Endothelial cell of umbilical vein (primary cell): ENCODE measurements at regions not wholly inside any gene's neighbourhood (a gene's known extent, or its start where the extent isn't known, plus 50 kb on each side); places are given as distances from the start of the nearest gene placed in this dataset.

Experiments
- BruUV-seq: library from RNA; stranded (reverse); fragments of 400-500 nt; replicated peaks from 2 replicates; lab custom pipeline; 2021; lab: Mats Ljungman, UMichigan
- CTCF ChIA-PET: fragments of 300-600, 350-600 bp; sonication (Branson Sonifier 250); formaldehyde crosslinking; loops from one replicate; lab custom pipeline; 2021; ENCODE audit warnings: antibody characterized with exemption, inconsistent platforms; lab: Charles Lee
- POLR2A ChIA-PET: fragments of 300-600, 350-600 bp; sonication (Branson Sonifier 250); formaldehyde crosslinking; loops from one replicate; lab custom pipeline; 2021; ENCODE audit warnings: antibody characterized with exemption, inconsistent platforms; lab: Charles Lee
- DNase-seq: peaks from one replicate; pipeline ENCODE4 v3.0.0-alpha.2; 2011; ENCODE audit warnings: low read depth, low spot score
- FAIRE-seq: peaks from 2 replicates; lab custom pipeline; 2011; peaks lifted over from hg19 to GRCh38; lab: Jason Lieb, UNC
- H2AFZ ChIP-seq: 2 replicates; pipeline ENCODE4 v1.6.0; 2012; ENCODE audit warnings: low read depth, low read length, control low read depth, inconsistent platforms
- H3K27ac ChIP-seq: 2 replicates; pipeline ENCODE4 v1.5.1; 2011; ENCODE audit warnings: low read depth, mild to moderate bottlenecking, control low read depth, low read length, moderate library complexity; ENCODE audit not compliant: insufficient read depth
- H3K27me3 ChIP-seq, 2 experiments: 2 replicates each; pipeline versions ENCODE4 v1.6.0 to v1.6.1; 2011; ENCODE audit warnings: low read length in 2 of 2, mixed read lengths in 1 of 2; ENCODE audit not compliant: control insufficient read depth in 2 of 2, insufficient read depth in 2 of 2
- H3K36me3 ChIP-seq, 2 experiments: 2 replicates in 1 of 2; 3 replicates in 1 of 2; pipeline ENCODE4 v1.5.1; 2011; ENCODE audit warnings: low read length in 2 of 2, mild to moderate bottlenecking in 1 of 2, moderate library complexity in 1 of 2; ENCODE audit not compliant: control insufficient read depth in 2 of 2, insufficient read depth in 2 of 2; ENCODE audit errors: extremely low read depth in 1 of 2
- H3K4me1 ChIP-seq: 3 replicates; pipeline ENCODE4 v1.5.1; 2011; ENCODE audit warnings: mild to moderate bottlenecking, low read length; ENCODE audit not compliant: control insufficient read depth, insufficient read depth; ENCODE audit errors: extremely low read depth
- H3K4me2 ChIP-seq: 2 replicates; pipeline ENCODE4 v1.6.1; 2011; ENCODE audit warnings: low read length, control low read depth, mixed read lengths; ENCODE audit not compliant: insufficient read depth
- H3K4me3 ChIP-seq, 3 experiments: fragments of 200-600 bp in 1 of 3; sonication (generic), shearing (Covaris generic) in 1 of 3; replicated peaks in 1 of 3; 2 replicates each; pipeline ENCODE4 v1.5.1; 2011 to 2016; ENCODE audit warnings: control low read depth in 3 of 3, low read length in 3 of 3, mild to moderate bottlenecking in 2 of 3, inconsistent platforms in 1 of 3, low read depth in 1 of 3, moderate library complexity in 1 of 3; ENCODE audit not compliant: insufficient read depth in 1 of 3
- H3K79me2 ChIP-seq: 2 replicates; pipeline ENCODE4 v1.6.0; 2012; ENCODE audit warnings: low read length, inconsistent platforms; ENCODE audit not compliant: control insufficient read depth, insufficient read depth
- H3K9ac ChIP-seq: replicated peaks from 2 replicates; pipeline ENCODE3; 2011; ENCODE audit warnings: low read length, control low read depth; ENCODE audit not compliant: insufficient read depth; ENCODE audit errors: extremely low read depth
- H3K9me1 ChIP-seq: replicated peaks from 3 replicates; pipeline ENCODE4 v1.6.0; 2011; ENCODE audit warnings: mild to moderate bottlenecking, low read length; ENCODE audit not compliant: control insufficient read depth, insufficient read depth; ENCODE audit errors: extremely low read depth
- H3K9me3 ChIP-seq: replicated peaks from 2 replicates; pipeline ENCODE4 v1.5.1; 2012; ENCODE audit warnings: low read length, inconsistent platforms; ENCODE audit not compliant: control insufficient read depth, insufficient read depth
- H4K20me1 ChIP-seq: replicated peaks from 2 replicates; pipeline ENCODE3; 2011; ENCODE audit warnings: mild to moderate bottlenecking, low read length; ENCODE audit not compliant: control insufficient read depth, insufficient read depth; ENCODE audit errors: extremely low read depth
- EZH2 ChIP-seq: IDR thresholded peaks from 2 replicates; pipeline ENCODE4 v1.6.1; 2012; ENCODE audit warnings: borderline replicate concordance, low read depth, mild to moderate bottlenecking, moderate library complexity, low read length, inconsistent platforms; ENCODE audit not compliant: severe bottlenecking
- FOS ChIP-seq: IDR thresholded peaks from 2 replicates; pipeline ENCODE4 v1.6.1; 2011; ENCODE audit warnings: mild to moderate bottlenecking, low read length, moderate library complexity, borderline replicate concordance; ENCODE audit not compliant: insufficient read depth
- GATA2 ChIP-seq: IDR thresholded peaks from 2 replicates; pipeline ENCODE4 v1.7.0; 2011; ENCODE audit warnings: low read depth, mild to moderate bottlenecking, moderate library complexity, mixed read lengths, low read length; ENCODE audit not compliant: insufficient read length, insufficient read depth
- JUN ChIP-seq: IDR thresholded peaks from 2 replicates; pipeline ENCODE4 v1.6.1; 2011; ENCODE audit warnings: borderline replicate concordance, low read depth; ENCODE audit not compliant: insufficient read length, insufficient read depth
- MYC ChIP-seq: IDR thresholded peaks from one replicate; pipeline ENCODE4 v1.6.1; 2011; ENCODE audit warnings: mild to moderate bottlenecking, low read depth, low read length
- POLR2A ChIP-seq: IDR thresholded peaks from 2 replicates; pipeline ENCODE4 v1.6.1; 2012; ENCODE audit warnings: low read depth, mild to moderate bottlenecking, control low read depth, low read length
- POLR2AphosphoS5 ChIP-seq: IDR thresholded peaks from 2 replicates; pipeline ENCODE4 v1.6.1; 2012; ENCODE audit warnings: low read depth, mild to moderate bottlenecking, control low read depth, low read length, moderate library complexity; ENCODE audit not compliant: insufficient read depth
- dilution Hi-C: fragments of 300-500 bp; cut with MboI; formaldehyde crosslinking; loops from one replicate; pipeline ENCODE4 v1.15.0; 2019; ENCODE audit warnings: low sequenced_read_pairs; ENCODE audit not compliant: extremely low pct_ligation_motif_present
- intact Hi-C: fragments of 100-400 bp; cut with micrococcal nuclease; formaldehyde crosslinking; loops from one replicate; pipeline ENCODE4 v1.10.0; 2022
- TF ChIP-seq, protein P1 (sequence below): IDR thresholded peaks from 2 replicates; pipeline ENCODE4 v1.6.1; 2011; ENCODE audit not compliant: insufficient read depth, insufficient read length
- TF ChIP-seq, protein P2 (sequence below), 2 donors: IDR thresholded peaks; 1 replicate in 1 of 2; 2 replicates in 1 of 2; pipeline ENCODE4 v1.5.1; 2011; ENCODE audit warnings: low read length in 2 of 2, mild to moderate bottlenecking in 2 of 2, moderate library complexity in 2 of 2, control low read depth in 1 of 2, inconsistent platforms in 1 of 2, low read depth in 1 of 2; ENCODE audit not compliant: insufficient read depth in 1 of 2; ENCODE audit errors: extremely low read depth in 1 of 2

DNA sequence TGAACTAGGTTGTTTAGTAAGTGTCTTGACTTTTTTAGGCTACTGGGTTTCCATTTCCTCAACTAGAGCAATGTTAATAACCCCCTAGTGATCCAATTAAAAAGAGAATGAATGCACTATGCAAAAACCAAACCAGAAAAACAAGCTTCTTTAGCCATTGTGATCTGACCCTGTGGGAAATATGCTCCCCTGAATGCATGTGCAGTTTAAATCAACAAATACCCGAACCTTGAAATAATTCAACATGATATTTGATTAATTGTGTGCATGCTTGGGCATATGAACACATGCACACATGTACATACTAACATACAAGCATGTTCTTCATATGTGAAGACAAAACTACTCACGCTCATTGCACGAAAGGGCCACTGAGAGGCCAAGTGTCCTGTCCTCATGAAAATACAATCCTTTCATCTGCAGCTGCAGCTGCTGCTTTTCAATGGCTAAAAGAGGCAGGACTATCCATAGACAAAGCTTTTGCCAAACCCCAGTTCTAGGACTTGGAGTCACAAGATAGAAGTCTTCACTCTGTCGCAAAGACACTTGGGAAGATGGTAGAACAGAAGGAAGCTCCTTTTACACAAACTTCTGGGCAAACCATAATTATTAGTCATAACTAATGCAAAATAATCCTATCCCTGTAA is 207.1 kb upstream of the POU3F2 start:
- no peak overlapping the region for H2AFZ ChIP-seq
- dilution Hi-C loops, result no loop called here
- H3K4me1 ChIP-seq, result no peaks in the 10 kb centered on the region
- BruUV-seq, result no TSS peak
- TF ChIP-seq FOS (no peak), JUN (no peak), POLR2AphosphoS5 (no peak), MYC (no peak), POLR2A (no peak), GATA2 (no peak), EZH2 (no peak)
- TF ChIP-seq, protein P1, sequence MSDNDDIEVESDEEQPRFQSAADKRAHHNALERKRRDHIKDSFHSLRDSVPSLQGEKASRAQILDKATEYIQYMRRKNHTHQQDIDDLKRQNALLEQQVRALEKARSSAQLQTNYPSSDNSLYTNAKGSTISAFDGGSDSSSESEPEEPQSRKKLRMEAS, result no peak
- TF ChIP-seq, protein P2, sequence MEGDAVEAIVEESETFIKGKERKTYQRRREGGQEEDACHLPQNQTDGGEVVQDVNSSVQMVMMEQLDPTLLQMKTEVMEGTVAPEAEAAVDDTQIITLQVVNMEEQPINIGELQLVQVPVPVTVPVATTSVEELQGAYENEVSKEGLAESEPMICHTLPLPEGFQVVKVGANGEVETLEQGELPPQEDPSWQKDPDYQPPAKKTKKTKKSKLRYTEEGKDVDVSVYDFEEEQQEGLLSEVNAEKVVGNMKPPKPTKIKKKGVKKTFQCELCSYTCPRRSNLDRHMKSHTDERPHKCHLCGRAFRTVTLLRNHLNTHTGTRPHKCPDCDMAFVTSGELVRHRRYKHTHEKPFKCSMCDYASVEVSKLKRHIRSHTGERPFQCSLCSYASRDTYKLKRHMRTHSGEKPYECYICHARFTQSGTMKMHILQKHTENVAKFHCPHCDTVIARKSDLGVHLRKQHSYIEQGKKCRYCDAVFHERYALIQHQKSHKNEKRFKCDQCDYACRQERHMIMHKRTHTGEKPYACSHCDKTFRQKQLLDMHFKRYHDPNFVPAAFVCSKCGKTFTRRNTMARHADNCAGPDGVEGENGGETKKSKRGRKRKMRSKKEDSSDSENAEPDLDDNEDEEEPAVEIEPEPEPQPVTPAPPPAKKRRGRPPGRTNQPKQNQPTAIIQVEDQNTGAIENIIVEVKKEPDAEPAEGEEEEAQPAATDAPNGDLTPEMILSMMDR (IDR thresholded peaks at IDR 0.05; ENCODE audit: extremely low read depth in 1 of 2, insufficient read depth in 1 of 2, low read depth in 1 of 2, low read length in 2 of 2), result no peak
- ChIA-PET CTCF (no interaction called here), POLR2A (no interaction called here)
- H3K79me2 ChIP-seq, result no peaks in the 10 kb centered on the region
- H3K27ac ChIP-seq, result no peak overlapping the region
- intact Hi-C loops, result no loop called here
- H3K36me3 ChIP-seq, result no peaks in the 10 kb centered on the region
- no peaks in the 10 kb centered on the region for H4K20me1 ChIP-seq
- no peaks in the 10 kb centered on the region for H3K27me3 ChIP-seq
- H3K4me2 ChIP-seq, result no peak overlapping the region
- DNase-seq (no peak), FAIRE-seq (no peak)
- no peaks in the 10 kb centered on the region for H3K9me3 ChIP-seq
- H3K9me1 ChIP-seq, result no peaks in the 10 kb centered on the region
- H3K4me3 ChIP-seq, result no peak overlapping the region
- H3K9ac ChIP-seq, result no peak overlapping the region
